Caco-2 (cell line): ENCODE measurements at regions not wholly inside any gene's neighbourhood (a gene's known extent, or its start where the extent isn't known, plus 50 kb on each side); places are given as distances from the start of the nearest gene placed in this dataset.

Experiments
- BruUV-seq: library from RNA; stranded (reverse); fragments of 400-500 nt; replicated peaks from 2 replicates; lab custom pipeline; 2021; lab: Mats Ljungman, UMichigan
- CTCF ChIA-PET: fragments of 300-600 bp; sonication (Branson Sonifier 250); formaldehyde crosslinking; loops from one replicate; lab custom pipeline; 2022; ENCODE audit warnings: antibody characterized with exemption; lab: Charles Lee
- POLR2A ChIA-PET: fragments of 300-600 bp; sonication (Branson Sonifier 250); formaldehyde crosslinking; loops from one replicate; lab custom pipeline; 2022; ENCODE audit warnings: antibody characterized with exemption; lab: Charles Lee
- DNase-seq, 2 experiments: peaks; one replicate each; pipeline versions ENCODE4 v3.0.0 to v3.0.0-alpha.2; 2020 to 2022
- H3K27me3 ChIP-seq: replicated peaks from 2 replicates; pipeline ENCODE4 v1.6.0; 2011; ENCODE audit warnings: low read length; ENCODE audit not compliant: control insufficient read depth, insufficient read depth
- H3K36me3 ChIP-seq: 2 replicates; pipeline ENCODE4 v1.5.1; 2011; ENCODE audit warnings: low read length; ENCODE audit not compliant: control insufficient read depth, insufficient read depth
- H3K4me1 ChIP-seq: fragments of 250-450 bp; sonication (Bioruptor Pico); 2 replicates; pipeline ENCODE4 v1.5.1; 2020; ENCODE audit warnings: mild to moderate bottlenecking
- H3K4me3 ChIP-seq: 2 replicates; pipeline ENCODE4 v1.5.1; 2011; ENCODE audit warnings: low read depth, mild to moderate bottlenecking, control low read depth, low read length
- H3K9me3 ChIP-seq: fragments of 250-450 bp; sonication (Bioruptor Pico); 2 replicates; pipeline ENCODE4 v1.5.1; 2020; ENCODE audit warnings: mild to moderate bottlenecking, moderate library complexity
- H3K27ac Mint-ChIP-seq: one replicate; pipeline ENCODE4 v1.8.0; 2022; ENCODE audit warnings: mixed read lengths; ENCODE audit not compliant: unreplicated experiment
- H3K27me3 Mint-ChIP-seq: one replicate; pipeline ENCODE4 v1.8.0; 2022; ENCODE audit warnings: mixed read lengths; ENCODE audit not compliant: insufficient read depth, unreplicated experiment
- H3K36me3 Mint-ChIP-seq: one replicate; pipeline ENCODE4 v1.8.0; 2022; ENCODE audit warnings: mild to moderate bottlenecking, mixed read lengths; ENCODE audit not compliant: insufficient read depth, unreplicated experiment
- H3K4me1 Mint-ChIP-seq: one replicate; pipeline ENCODE4 v1.8.0; 2022; ENCODE audit warnings: low read depth, mixed read lengths; ENCODE audit not compliant: unreplicated experiment
- H3K4me3 Mint-ChIP-seq: one replicate; pipeline ENCODE4 v1.8.0; 2022; ENCODE audit warnings: mild to moderate bottlenecking, moderate library complexity, mixed read lengths; ENCODE audit not compliant: unreplicated experiment
- H3K9me3 Mint-ChIP-seq: one replicate; pipeline ENCODE4 v1.8.0; 2022; ENCODE audit warnings: mixed read lengths; ENCODE audit not compliant: unreplicated experiment
- CTCF ChIP-seq, 2 experiments: fragments of 200-600 bp in 1 of 2; IDR thresholded peaks; 1 replicate in 1 of 2; 2 replicates in 1 of 2; pipeline versions ENCODE4 v1.5.1 to v1.8.0; 2011 to 2022; ENCODE audit warnings: antibody characterized with exemption in 1 of 2, control low read depth in 1 of 2, inconsistent platforms in 1 of 2, low read depth in 1 of 2, low read length in 1 of 2, mild to moderate bottlenecking in 1 of 2, moderate library complexity in 1 of 2; ENCODE audit not compliant: insufficient read depth in 1 of 2, severe bottlenecking in 1 of 2, unreplicated experiment in 1 of 2
- intact Hi-C: fragments of 100-400 bp; cut with micrococcal nuclease; formaldehyde crosslinking; loops from one replicate; pipeline ENCODE4 v1.10.0; 2022; ENCODE audit not compliant: unreplicated experiment

- Mint-ChIP-seq H3K9me3 (no peaks in the 10 kb centered on the region), H3K27me3 (no peaks in the 10 kb centered on the region), H3K4me3 (no peak overlapping the region), H3K36me3 (peaks cover 22% of the 10 kb centered on the region), H3K4me1 (peaks cover 50% of the 10 kb centered on the region), H3K27ac (no peak overlapping the region)
- peaks cover 44% of the 10 kb centered on the region for H3K4me1 ChIP-seq
- no peak overlapping the region for H3K4me3 ChIP-seq
- BruUV-seq, result no TSS peak
- no peak for TF ChIP-seq CTCF (IDR thresholded peaks at IDR 0.05; ENCODE audit: insufficient read depth in 1 of 2, low read depth in 1 of 2, low read length in 1 of 2, severe bottlenecking in 1 of 2, unreplicated experiment in 1 of 2)
- POLR2A ChIA-PET, result no interaction called here
- CTCF ChIA-PET, result no interaction called here
- no peaks in the 10 kb centered on the region for H3K36me3 ChIP-seq
- no peaks in the 10 kb centered on the region for H3K9me3 ChIP-seq
- no peaks in the 10 kb centered on the region for H3K27me3 ChIP-seq
- intact Hi-C loops, result no loop called here
- DNase-seq, result no peak
Measured at GRCh38 chr1:202072211-202072765, 50.4 kb upstream of the GPR37L1 start.
